ENCODE measurements at regions not wholly inside any gene's neighbourhood (a gene's known extent, or its start where the extent isn't known, plus 50 kb on each side); places are given as distances from the start of the nearest gene placed in this dataset.

GRCh38 chr2:191582355-191582754, 95.6 kb upstream of the NABP1 start:
- intact Hi-C loops (cut with DNase I, micrococcal nuclease), result no loop called here
- Histone ChIP-seq H3K4me1 (ENCODE audit: insufficient read depth, low read length) (no peaks in the 10 kb centered on the region), H3K9me3 (ENCODE audit: control insufficient read depth in 1 of 2, insufficient read depth in 1 of 2, low read length in 2 of 2) (no peaks in the 10 kb centered on the region), H3K4me3 (ENCODE audit: low read length) (no peak overlapping the region), H3K27me3 (ENCODE audit: control insufficient read depth in 1 of 2, insufficient read depth in 2 of 2, low read length in 2 of 2) (no peaks in the 10 kb centered on the region), H3K36me3 (ENCODE audit: insufficient read depth, low read length) (no peaks in the 10 kb centered on the region), H3K27ac (ENCODE audit: low read depth in 1 of 2, low read length in 2 of 2) (no peak overlapping the region)
- Mint-ChIP-seq H3K4me3 (no peak overlapping the region), H3K27ac (no peak overlapping the region), H3K4me1 (ENCODE audit: low read depth) (no peaks in the 10 kb centered on the region), H3K36me3 (ENCODE audit: low read depth) (no peaks in the 10 kb centered on the region), H3K27me3 (no peaks in the 10 kb centered on the region), H3K9me3 (no peaks in the 10 kb centered on the region)
- no peak for TF ChIP-seq CTCF (IDR thresholded peaks at IDR 0.05)
- no peak for DNase-seq
- ChIA-PET CTCF (no interaction called here), POLR2A (interaction anchor here (3.9 kb wide), 1 partner anchor 94 kb away, joined by 14 read pairs; the partner anchor contains the start of gene NABP1)
- no peak for ATAC-seq (ENCODE audit: poor library complexity)

- H3K4me1 Mint-ChIP-seq (ENCODE audit: low read depth), result no peaks in the 10 kb centered on the region
- no peak overlapping the region for H3K4me3 Mint-ChIP-seq
- Histone ChIP-seq H3K4me1 (ENCODE audit: insufficient read depth, low read length) (peaks cover 3% of the 10 kb centered on the region), H3K27me3 (ENCODE audit: control insufficient read depth in 1 of 2, insufficient read depth in 2 of 2, low read length in 2 of 2) (peaks cover 0 to 2% of the 10 kb centered on the region in 2 experiments), H3K4me3 (ENCODE audit: low read length) (no peak overlapping the region), H3K36me3 (ENCODE audit: insufficient read depth, low read length) (no peaks in the 10 kb centered on the region), H3K27ac (ENCODE audit: low read depth in 1 of 2, low read length in 2 of 2) (no peak overlapping the region), H3K9me3 (ENCODE audit: control insufficient read depth in 1 of 2, insufficient read depth in 1 of 2, low read length in 2 of 2) (peaks cover 0 to 4% of the 10 kb centered on the region in 2 experiments)
- no peak overlapping the region for H3K27ac Mint-ChIP-seq
- DNase-seq (no peak), ATAC-seq (ENCODE audit: poor library complexity) (no peak)
- intact Hi-C loops (cut with DNase I, micrococcal nuclease), result no loop called here
- no peaks in the 10 kb centered on the region for H3K27me3 Mint-ChIP-seq
- no peaks in the 10 kb centered on the region for H3K36me3 Mint-ChIP-seq (ENCODE audit: low read depth)
- H3K9me3 Mint-ChIP-seq, result no peaks in the 10 kb centered on the region
- TF ChIP-seq CTCF (IDR thresholded peaks at IDR 0.05), result no peak
- CTCF ChIA-PET, result no interaction called here
- POLR2A ChIA-PET, result interaction anchor here (1.0 kb wide), 1 partner anchor 24 kb away, joined by 3 read pairs; no protein-coding TSS in a partner anchor
Observed at GRCh38 chr2:191591025-191591424, 86.9 kb upstream of the NABP1 start.

GRCh38 chr2:191593622-191594385, 84.1 kb upstream of the NABP1 start:
- Mint-ChIP-seq H3K27me3 (no peaks in the 10 kb centered on the region), H3K9me3 (no peaks in the 10 kb centered on the region), H3K4me1 (ENCODE audit: low read depth) (no peaks in the 10 kb centered on the region), H3K27ac (no peak overlapping the region), H3K36me3 (ENCODE audit: low read depth) (no peaks in the 10 kb centered on the region), H3K4me3 (no peak overlapping the region)
- TF ChIP-seq CTCF (IDR thresholded peaks at IDR 0.05), result no peak
- intact Hi-C loops (cut with DNase I, micrococcal nuclease), result no loop called here
- H3K36me3 ChIP-seq (ENCODE audit: insufficient read depth, low read length), result no peaks in the 10 kb centered on the region
- no peak overlapping the region for H3K4me3 ChIP-seq (ENCODE audit: low read length)
- ChIA-PET POLR2A (no interaction called here), CTCF (no interaction called here)
- no peaks in the 10 kb centered on the region for H3K4me1 ChIP-seq (ENCODE audit: insufficient read depth, low read length)
- ATAC-seq (ENCODE audit: poor library complexity) (no peak), DNase-seq (no peak)
- peaks cover 0 to 2% of the 10 kb centered on the region in 2 experiments for H3K27me3 ChIP-seq (ENCODE audit: control insufficient read depth in 1 of 2, insufficient read depth in 2 of 2, low read length in 2 of 2)
- H3K9me3 ChIP-seq (ENCODE audit: control insufficient read depth in 1 of 2, insufficient read depth in 1 of 2, low read length in 2 of 2), result peaks cover 0 to 4% of the 10 kb centered on the region in 2 experiments
- no peak overlapping the region for H3K27ac ChIP-seq (ENCODE audit: low read depth in 1 of 2, low read length in 2 of 2)

Measured in CD4-positive, alpha-beta T cell (primary cell).